Fibroblast of lung (primary cell): ENCODE measurements at regions not wholly inside any gene's neighbourhood (a gene's known extent, or its start where the extent isn't known, plus 50 kb on each side); places are given as distances from the start of the nearest gene placed in this dataset.

ENCODE experiments used
- DNase-seq, 2 donors: peaks; one replicate each; pipeline versions ENCODE4 v3.0.0 to v3.0.0-alpha.2; 2010; ENCODE audit warnings: low read depth in 2 of 2
- H2AFZ ChIP-seq: 2 replicates; pipeline ENCODE4 v1.5.1; 2012; ENCODE audit warnings: low read length, control low read depth, inconsistent platforms
- H3K27ac ChIP-seq: 2 replicates; pipeline ENCODE4 v1.5.1; 2011; ENCODE audit warnings: low read length, control low read depth; ENCODE audit not compliant: insufficient read depth
- H3K27me3 ChIP-seq: 2 replicates; pipeline ENCODE4 v1.5.1; 2011; ENCODE audit warnings: mild to moderate bottlenecking, low read length; ENCODE audit not compliant: control insufficient read depth, insufficient read depth
- H3K36me3 ChIP-seq: 2 replicates; pipeline ENCODE4 v1.5.1; 2011; ENCODE audit warnings: low read length; ENCODE audit not compliant: control insufficient read depth, insufficient read depth
- H3K4me1 ChIP-seq: 2 replicates; pipeline ENCODE4 v1.5.1; 2011; ENCODE audit warnings: low read length; ENCODE audit not compliant: control insufficient read depth, insufficient read depth; ENCODE audit errors: extremely low read depth
- H3K4me2 ChIP-seq: 2 replicates; pipeline ENCODE4 v1.5.1; 2011; ENCODE audit warnings: low read length, control low read depth; ENCODE audit not compliant: insufficient read depth; ENCODE audit errors: extremely low read depth
- H3K4me3 ChIP-seq, 4 experiments: fragments of 200-600 bp in 1 of 4; sonication (generic) in 1 of 4; replicated peaks in 1 of 4; 2 replicates each; pipeline ENCODE4 v1.5.1; 2011 to 2016; ENCODE audit warnings: low read length in 4 of 4, low read depth in 3 of 4, mild to moderate bottlenecking in 3 of 4, control low read depth in 2 of 4, inconsistent platforms in 1 of 4, mixed read lengths in 1 of 4; ENCODE audit not compliant: insufficient read depth in 1 of 4; ENCODE audit errors: control extremely low read depth in 1 of 4
- H3K79me2 ChIP-seq: 2 replicates; pipeline ENCODE4 v1.5.1; 2012; ENCODE audit warnings: mild to moderate bottlenecking, low read length, inconsistent platforms; ENCODE audit not compliant: control insufficient read depth, insufficient read depth
- H3K9ac ChIP-seq: 2 replicates; pipeline ENCODE4 v1.5.1; 2011; ENCODE audit warnings: mild to moderate bottlenecking, low read length, control low read depth; ENCODE audit not compliant: insufficient read depth
- H3K9me3 ChIP-seq: 2 replicates; pipeline ENCODE4 v1.5.1; 2012; ENCODE audit warnings: low read depth, low read length; ENCODE audit not compliant: control insufficient read depth, insufficient read depth
- H4K20me1 ChIP-seq: 2 replicates; pipeline ENCODE4 v1.5.1; 2011; ENCODE audit warnings: low read length; ENCODE audit not compliant: control insufficient read depth, insufficient read depth; ENCODE audit errors: extremely low read depth
- EZH2 ChIP-seq: IDR thresholded peaks from 2 replicates; pipeline ENCODE4 v1.5.1; 2012; ENCODE audit warnings: low read length, control low read depth, mild to moderate bottlenecking; ENCODE audit errors: missing control alignments
- TF ChIP-seq, protein P1 (sequence below), 2 donors: IDR thresholded peaks in 1 of 2; conservative IDR thresholded peaks in 1 of 2; 1 replicate in 1 of 2; 2 replicates in 1 of 2; pipeline ENCODE4 v1.5.1; 2011 to 2012; ENCODE audit warnings: low read length in 2 of 2, control low read depth in 1 of 2, inconsistent platforms in 1 of 2, low read depth in 1 of 2, mild to moderate bottlenecking in 1 of 2

DNA sequence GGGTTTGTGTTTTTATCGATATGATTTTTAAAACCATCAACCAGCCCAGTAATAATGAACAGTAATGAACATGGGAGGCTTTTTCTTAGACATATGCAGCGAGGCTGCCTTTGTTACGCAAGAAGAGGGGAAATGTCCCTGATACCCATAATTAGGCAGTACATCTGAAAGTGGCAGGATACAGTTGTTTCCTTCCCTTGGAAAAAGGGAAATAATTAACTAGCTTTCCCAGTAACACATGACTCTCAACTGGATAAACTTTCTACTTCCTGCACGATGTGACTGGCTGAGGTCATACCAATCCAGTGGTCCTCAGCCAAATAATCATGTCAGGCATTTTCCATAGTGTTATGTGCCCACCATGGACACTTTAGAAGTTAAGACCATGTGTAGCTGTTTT lies 431.6 kb upstream of the C9orf72 start:
- Histone ChIP-seq H4K20me1 (no peaks in the 10 kb centered on the region), H2AFZ (no peak overlapping the region), H3K4me3 (no peak overlapping the region), H3K36me3 (no peaks in the 10 kb centered on the region), H3K27ac (no peak overlapping the region), H3K9ac (no peak overlapping the region), H3K27me3 (no peaks in the 10 kb centered on the region), H3K9me3 (no peaks in the 10 kb centered on the region), H3K4me2 (no peak overlapping the region), H3K79me2 (no peaks in the 10 kb centered on the region), H3K4me1 (no peaks in the 10 kb centered on the region)
- TF ChIP-seq EZH2 = no peak
- TF ChIP-seq, protein P1, sequence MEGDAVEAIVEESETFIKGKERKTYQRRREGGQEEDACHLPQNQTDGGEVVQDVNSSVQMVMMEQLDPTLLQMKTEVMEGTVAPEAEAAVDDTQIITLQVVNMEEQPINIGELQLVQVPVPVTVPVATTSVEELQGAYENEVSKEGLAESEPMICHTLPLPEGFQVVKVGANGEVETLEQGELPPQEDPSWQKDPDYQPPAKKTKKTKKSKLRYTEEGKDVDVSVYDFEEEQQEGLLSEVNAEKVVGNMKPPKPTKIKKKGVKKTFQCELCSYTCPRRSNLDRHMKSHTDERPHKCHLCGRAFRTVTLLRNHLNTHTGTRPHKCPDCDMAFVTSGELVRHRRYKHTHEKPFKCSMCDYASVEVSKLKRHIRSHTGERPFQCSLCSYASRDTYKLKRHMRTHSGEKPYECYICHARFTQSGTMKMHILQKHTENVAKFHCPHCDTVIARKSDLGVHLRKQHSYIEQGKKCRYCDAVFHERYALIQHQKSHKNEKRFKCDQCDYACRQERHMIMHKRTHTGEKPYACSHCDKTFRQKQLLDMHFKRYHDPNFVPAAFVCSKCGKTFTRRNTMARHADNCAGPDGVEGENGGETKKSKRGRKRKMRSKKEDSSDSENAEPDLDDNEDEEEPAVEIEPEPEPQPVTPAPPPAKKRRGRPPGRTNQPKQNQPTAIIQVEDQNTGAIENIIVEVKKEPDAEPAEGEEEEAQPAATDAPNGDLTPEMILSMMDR (conservative IDR thresholded peaks at IDR 0.05 in 1 of 2, IDR thresholded peaks at IDR 0.05 in 1 of 2; ENCODE audit: low read depth in 1 of 2, low read length in 2 of 2) = no peak
- DNase-seq = no peak

DNA sequence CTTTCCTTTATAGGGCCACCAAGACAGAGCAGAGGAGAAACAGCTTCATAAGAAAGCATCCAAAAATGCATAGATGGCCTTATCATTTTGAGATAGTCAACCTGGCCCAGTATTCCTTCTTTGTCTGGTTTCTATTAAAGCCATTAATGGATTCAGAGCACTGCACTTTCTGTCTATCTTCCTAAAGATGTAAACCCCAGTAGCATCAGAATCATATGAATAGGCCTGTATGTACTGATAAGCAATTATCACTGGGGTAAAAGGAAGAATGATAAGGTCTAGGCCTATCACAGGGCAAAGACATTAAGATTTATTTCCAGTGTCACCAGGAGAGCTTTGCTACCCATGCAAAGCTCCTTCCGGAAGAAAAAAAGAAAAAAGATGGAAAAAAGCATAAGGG lies 432.5 kb upstream of the C9orf72 start:
- DNase-seq = no peak
- Histone ChIP-seq H3K4me3 (no peak overlapping the region), H3K79me2 (no peaks in the 10 kb centered on the region), H3K4me2 (no peak overlapping the region), H3K27me3 (no peaks in the 10 kb centered on the region), H3K36me3 (no peaks in the 10 kb centered on the region), H4K20me1 (no peaks in the 10 kb centered on the region), H3K4me1 (no peaks in the 10 kb centered on the region), H3K27ac (no peak overlapping the region), H2AFZ (no peak overlapping the region), H3K9me3 (no peaks in the 10 kb centered on the region), H3K9ac (no peak overlapping the region)
- no peak for TF ChIP-seq EZH2
- TF ChIP-seq, protein P1 (conservative IDR thresholded peaks at IDR 0.05 in 1 of 2, IDR thresholded peaks at IDR 0.05 in 1 of 2; ENCODE audit: low read depth in 1 of 2, low read length in 2 of 2) = no peak

GRCh38 chr9:28007097-28007817 lies 434.0 kb upstream of the C9orf72 start:
- TF ChIP-seq, protein P1 (conservative IDR thresholded peaks at IDR 0.05 in 1 of 2, IDR thresholded peaks at IDR 0.05 in 1 of 2; ENCODE audit: low read depth in 1 of 2, low read length in 2 of 2) = no peak
- no peak for TF ChIP-seq EZH2
- no peak overlapping the region for H2AFZ ChIP-seq
- no peak overlapping the region for H3K27ac ChIP-seq

More at GRCh38 chr9:28007097-28007817, 434.0 kb upstream of the C9orf72 start:
- Histone ChIP-seq H3K9ac (no peak overlapping the region), H3K27me3 (no peaks in the 10 kb centered on the region), H3K36me3 (no peaks in the 10 kb centered on the region), H3K4me2 (no peak overlapping the region), H3K9me3 (no peaks in the 10 kb centered on the region), H3K4me1 (no peaks in the 10 kb centered on the region), H3K4me3 (no peak overlapping the region), H4K20me1 (no peaks in the 10 kb centered on the region), H3K79me2 (no peaks in the 10 kb centered on the region)
- DNase-seq = no peak
